Mesenchymal stem cell (in vitro differentiated cells and primary cell): ENCODE measurements at regions not wholly inside any gene's neighbourhood (a gene's known extent, or its start where the extent isn't known, plus 50 kb on each side); places are given as distances from the start of the nearest gene placed in this dataset.
"Not testable (repeated sequence)": the region's sequence is repeated elsewhere in the genome, so short reads cannot be mapped to it uniquely, and the experiment has no call there.

Source experiments
- DNase-seq: peaks from one replicate; pipeline ENCODE4 v3.0.0-alpha.2; 2013
- H2AFZ ChIP-seq: one replicate; pipeline ENCODE4 v1.6.1; 2013; ENCODE audit warnings: low read depth, mild to moderate bottlenecking, control low read depth, inconsistent platforms, low read length, moderate library complexity
- H2AK5ac ChIP-seq: 2 replicates; pipeline ENCODE4 v1.6.1; 2013; ENCODE audit warnings: low read length, moderate library complexity, mild to moderate bottlenecking, inconsistent platforms; ENCODE audit not compliant: severe bottlenecking
- H2BK120ac ChIP-seq: one replicate; pipeline ENCODE4 v1.6.1; 2013; ENCODE audit warnings: low read depth, mild to moderate bottlenecking, inconsistent platforms, low read length, moderate library complexity
- H2BK12ac ChIP-seq, 2 experiments: one replicate each; pipeline ENCODE4 v1.6.1; 2013; ENCODE audit warnings: inconsistent platforms in 2 of 2, low read length in 2 of 2, mild to moderate bottlenecking in 2 of 2, moderate library complexity in 2 of 2, control low read depth in 1 of 2
- H2BK15ac ChIP-seq: one replicate; pipeline ENCODE4 v1.6.1; 2013; ENCODE audit warnings: mild to moderate bottlenecking, low read depth, inconsistent platforms; ENCODE audit not compliant: poor library complexity, severe bottlenecking
- H2BK5ac ChIP-seq: 2 replicates; pipeline ENCODE4 v1.6.1; 2013; ENCODE audit warnings: low read depth, mild to moderate bottlenecking, low read length, control low read depth, inconsistent platforms; ENCODE audit not compliant: poor library complexity, severe bottlenecking
- H3K14ac ChIP-seq, 2 experiments: one replicate each; pipeline ENCODE4 v1.6.1; 2013; ENCODE audit warnings: inconsistent platforms in 2 of 2, low read length in 2 of 2, control low read depth in 1 of 2, mild to moderate bottlenecking in 1 of 2, moderate library complexity in 1 of 2
- H3K18ac ChIP-seq, 2 experiments: one replicate each; pipeline ENCODE4 v1.6.1; 2013; ENCODE audit warnings: inconsistent platforms in 2 of 2, low read length in 2 of 2, control low read depth in 1 of 2, low read depth in 1 of 2, mild to moderate bottlenecking in 1 of 2
- H3K23ac ChIP-seq, 2 experiments: one replicate each; pipeline ENCODE4 v1.6.1; 2013; ENCODE audit warnings: inconsistent platforms in 2 of 2, low read length in 2 of 2, mild to moderate bottlenecking in 2 of 2, moderate library complexity in 2 of 2, control low read depth in 1 of 2
- H3K27ac ChIP-seq: 2 replicates; pipeline ENCODE4 v1.5.1; 2013; ENCODE audit warnings: mild to moderate bottlenecking, moderate library complexity, low read length, control low read depth, inconsistent platforms; ENCODE audit not compliant: poor library complexity, severe bottlenecking
- H3K27me3 ChIP-seq, 2 experiments: 2 replicates each; pipeline versions ENCODE4 v1.6.1 to v1.7.0; 2013; ENCODE audit warnings: low read length in 2 of 2, mild to moderate bottlenecking in 2 of 2, moderate library complexity in 2 of 2, control low read depth in 1 of 2, inconsistent platforms in 1 of 2; ENCODE audit not compliant: control insufficient read depth in 1 of 2, insufficient read depth in 1 of 2
- H3K36me3 ChIP-seq, 2 experiments: 2 replicates each; pipeline versions ENCODE4 v1.6.1 to v1.7.0; 2013; ENCODE audit warnings: low read length in 2 of 2, control low read depth in 1 of 2, inconsistent platforms in 1 of 2, low read depth in 1 of 2, mild to moderate bottlenecking in 1 of 2; ENCODE audit not compliant: insufficient read depth in 2 of 2, control insufficient read depth in 1 of 2
- H3K4ac ChIP-seq, 2 experiments: one replicate each; pipeline ENCODE4 v1.6.1; 2013; ENCODE audit warnings: inconsistent platforms in 2 of 2, low read length in 2 of 2, mild to moderate bottlenecking in 2 of 2, moderate library complexity in 2 of 2, control low read depth in 1 of 2, low read depth in 1 of 2
- H3K4me1 ChIP-seq: 2 replicates; pipeline ENCODE4 v1.6.1; 2013; ENCODE audit warnings: low read depth, low read length, control low read depth; ENCODE audit not compliant: control insufficient read depth, insufficient read depth
- H3K4me2 ChIP-seq: 2 replicates; pipeline ENCODE4 v1.6.1; 2013; ENCODE audit warnings: low read length, mild to moderate bottlenecking, inconsistent platforms; ENCODE audit not compliant: poor library complexity, severe bottlenecking
- H3K4me3 ChIP-seq, 2 experiments: 2 replicates each; pipeline versions ENCODE4 v1.5.1 to v1.7.0; 2013; ENCODE audit warnings: low read length in 2 of 2, mild to moderate bottlenecking in 2 of 2, control low read depth in 1 of 2, low read depth in 1 of 2; ENCODE audit not compliant: insufficient read depth in 1 of 2
- H3K79me1 ChIP-seq: replicated peaks from 2 replicates; pipeline ENCODE4 v1.6.1; 2013; ENCODE audit warnings: mild to moderate bottlenecking, control low read depth, low read length, inconsistent platforms; ENCODE audit not compliant: poor library complexity, severe bottlenecking
- H3K9ac ChIP-seq: 2 replicates; pipeline ENCODE4 v1.7.0; 2013; ENCODE audit warnings: mild to moderate bottlenecking, low read length, moderate library complexity
- H3K9me3 ChIP-seq: 2 replicates; pipeline ENCODE4 v1.7.0; 2013; ENCODE audit warnings: mild to moderate bottlenecking, low read length; ENCODE audit not compliant: control insufficient read depth
- H4K8ac ChIP-seq: one replicate; pipeline ENCODE4 v1.6.1; 2013; ENCODE audit warnings: inconsistent platforms, mild to moderate bottlenecking, low read length, moderate library complexity
- H4K91ac ChIP-seq: one replicate; pipeline ENCODE4 v1.6.1; 2013; ENCODE audit warnings: mild to moderate bottlenecking, low read length, inconsistent platforms
- WGBS: methylation state at CpG from one replicate; pipeline ENCODE4 v1.1.7; 2013; ENCODE audit warnings: mixed read lengths; 5-methylcytosine and 5-hydroxymethylcytosine counted together

DNA sequence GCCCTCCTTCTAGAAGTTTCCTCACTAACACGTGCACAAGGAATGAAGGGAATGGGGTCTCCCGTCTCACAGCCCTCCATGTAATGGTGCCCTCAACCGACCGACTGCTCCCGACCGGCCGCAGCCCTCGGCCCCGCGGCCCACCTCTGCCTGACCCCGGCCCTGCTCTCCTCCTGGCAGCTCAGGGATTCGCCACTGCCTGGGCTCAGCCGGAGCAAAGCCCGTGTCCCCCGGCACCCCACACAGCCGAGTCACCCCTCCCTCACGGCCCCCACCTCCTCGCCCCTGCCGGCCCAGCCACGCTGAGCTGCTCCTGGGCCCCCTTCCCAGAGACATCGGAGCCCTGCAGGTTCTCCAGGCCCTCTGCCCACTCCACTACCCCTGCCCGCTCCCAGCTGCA is 171.0 kb downstream of the TMEM121 start:
- H2BK120ac ChIP-seq, H4K91ac ChIP-seq, H3K9me3 ChIP-seq, H3K9ac ChIP-seq, DNase-seq, H4K8ac ChIP-seq, H2AK5ac ChIP-seq, H2BK5ac ChIP-seq, H3K36me3 ChIP-seq, H3K4me2 ChIP-seq, H2BK15ac ChIP-seq, H2BK12ac ChIP-seq, H3K14ac ChIP-seq, H3K27me3 ChIP-seq, H2AFZ ChIP-seq, H3K4ac ChIP-seq, H3K23ac ChIP-seq, H3K4me3 ChIP-seq, H3K4me1 ChIP-seq, H3K18ac ChIP-seq, H3K79me1 ChIP-seq, H3K27ac ChIP-seq: not testable (repeated sequence)
- 88% methylated on average over 11 of the region's 22 CpGs for WGBS

DNA sequence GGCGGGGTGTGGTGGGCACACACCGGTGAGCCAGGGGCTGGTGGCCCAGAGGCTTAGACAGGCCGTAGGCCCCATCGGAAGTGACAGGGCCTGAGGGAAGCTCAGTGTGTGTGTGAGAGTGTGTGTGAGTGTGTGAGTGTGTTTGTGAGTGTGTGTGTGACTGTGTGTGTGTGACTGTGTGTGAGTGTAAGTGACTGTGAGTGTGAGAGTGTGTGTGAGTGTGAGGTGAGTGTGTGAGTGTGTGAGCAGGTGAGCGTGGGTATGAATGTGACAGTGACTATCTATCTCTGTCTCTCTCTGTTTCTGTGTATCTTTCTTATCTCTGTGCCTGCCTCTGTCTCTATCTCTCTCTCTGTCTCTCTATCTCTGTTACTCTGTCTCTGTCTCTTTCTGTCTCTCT is 171.6 kb downstream of the TMEM121 start:
- H3K4me2 ChIP-seq, H3K27ac ChIP-seq, H2BK12ac ChIP-seq, H2BK120ac ChIP-seq, H3K4me3 ChIP-seq, H3K9ac ChIP-seq, H3K36me3 ChIP-seq, H2AK5ac ChIP-seq, DNase-seq, H3K79me1 ChIP-seq, H2BK15ac ChIP-seq, H3K27me3 ChIP-seq, H4K8ac ChIP-seq, H2BK5ac ChIP-seq, H3K4me1 ChIP-seq, H3K9me3 ChIP-seq, H2AFZ ChIP-seq, H3K23ac ChIP-seq, H3K4ac ChIP-seq, H3K14ac ChIP-seq, H3K18ac ChIP-seq, H4K91ac ChIP-seq: not testable (repeated sequence)
- 69% methylated on average over 4 of the region's 5 CpGs for WGBS

DNA sequence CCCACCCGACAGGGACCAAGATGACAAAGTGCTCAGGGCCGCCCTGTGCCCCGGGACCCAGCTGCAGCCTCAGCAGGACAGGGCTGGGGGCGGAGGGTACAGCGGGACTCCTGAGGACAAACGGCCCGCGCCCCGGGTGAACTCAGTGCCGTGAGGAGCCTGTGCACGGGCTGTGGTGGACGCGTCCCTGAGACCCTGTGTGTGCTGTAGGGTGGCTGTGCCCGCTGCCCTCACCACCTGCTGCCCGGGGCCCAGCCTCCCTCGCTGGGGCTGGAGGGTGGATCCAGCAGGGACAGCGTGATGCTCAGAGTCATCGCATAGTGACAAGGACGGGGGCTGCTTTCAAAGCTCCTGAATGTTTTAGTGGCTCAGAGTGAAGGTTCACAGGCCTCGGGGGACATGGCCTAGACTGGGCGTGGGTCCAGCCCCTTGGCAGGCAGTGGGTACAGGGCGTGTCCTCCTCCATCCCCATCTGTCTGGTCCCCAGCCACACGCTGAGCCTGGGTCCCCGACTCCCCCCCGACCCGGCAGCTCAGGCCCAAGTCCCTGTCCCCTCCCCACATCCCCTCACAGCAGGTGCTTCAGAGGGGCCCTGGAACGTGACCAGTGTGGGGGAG is 172.7 kb downstream of the TMEM121 start:
- not testable (repeated sequence) for H3K18ac ChIP-seq, H3K4ac ChIP-seq, H2BK15ac ChIP-seq, H3K23ac ChIP-seq, H3K36me3 ChIP-seq, H3K4me3 ChIP-seq, H2BK5ac ChIP-seq, H3K27me3 ChIP-seq, H4K91ac ChIP-seq, H3K27ac ChIP-seq, H3K9ac ChIP-seq, H3K9me3 ChIP-seq, H2BK120ac ChIP-seq, H3K79me1 ChIP-seq, H4K8ac ChIP-seq, H3K4me1 ChIP-seq, H2AK5ac ChIP-seq, H2BK12ac ChIP-seq, H3K14ac ChIP-seq, H3K4me2 ChIP-seq, H2AFZ ChIP-seq, DNase-seq
- WGBS: no CpG with 5 or more reads among the region's 27 CpGs

DNA sequence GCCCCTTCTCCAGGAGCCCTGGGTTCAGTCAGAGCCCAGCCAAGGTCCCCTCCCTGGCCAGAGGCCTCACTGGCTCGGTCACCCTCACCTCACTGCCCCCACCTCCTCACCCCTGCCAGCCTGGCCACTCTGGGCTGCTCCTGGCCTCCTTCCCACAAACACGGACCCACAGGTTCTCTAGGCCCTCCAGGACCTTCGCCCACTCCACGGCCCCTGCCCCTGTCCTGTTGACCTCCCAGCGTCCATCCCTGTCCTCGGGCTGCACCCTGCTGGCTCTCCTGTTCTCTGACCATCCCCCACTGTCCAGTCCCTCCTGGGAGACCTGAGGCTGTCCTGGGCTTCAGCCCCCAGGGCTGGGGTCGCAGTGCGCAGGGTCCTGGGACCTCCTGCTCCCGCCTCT is 173.3 kb downstream of the TMEM121 start:
- H2BK12ac ChIP-seq, H2BK120ac ChIP-seq, H3K23ac ChIP-seq, H3K4me1 ChIP-seq, H3K36me3 ChIP-seq, H2AFZ ChIP-seq, H3K9ac ChIP-seq, H2BK15ac ChIP-seq, H3K79me1 ChIP-seq, H3K4me3 ChIP-seq, H2BK5ac ChIP-seq, H3K4ac ChIP-seq, H3K14ac ChIP-seq, H3K4me2 ChIP-seq, DNase-seq, H3K9me3 ChIP-seq, H2AK5ac ChIP-seq, H3K18ac ChIP-seq, H4K91ac ChIP-seq, H4K8ac ChIP-seq, H3K27ac ChIP-seq, H3K27me3 ChIP-seq: not testable (repeated sequence)
- WGBS: 65% methylated on average over 4 of the region's 9 CpGs
